Natural killer cell (primary cell): ENCODE measurements at regions not wholly inside any gene's neighbourhood (a gene's known extent, or its start where the extent isn't known, plus 50 kb on each side); places are given as distances from the start of the nearest gene placed in this dataset.

Experiments
- ATAC-seq, 3 donors: fragments of 150-1000 bp in 2 of 3; fragments of 200-7000 bp in 1 of 3; cut with Tn5 transposase; 1 replicate in 1 of 3; 2 replicates in 2 of 3; pipeline ENCODE4 v1.10.0; 2021; ENCODE audit warnings: mild to moderate bottlenecking in 2 of 3, moderate library complexity in 2 of 3
- DNase-seq, 2 donors: peaks; one replicate each; pipeline versions ENCODE4 v3.0.0 to v3.0.0-alpha.2; 2013 to 2021; ENCODE audit warnings: mixed read lengths in 1 of 2
- H3K27ac ChIP-seq: one replicate; pipeline ENCODE4 v1.5.1; 2013; ENCODE audit warnings: mild to moderate bottlenecking, low read length
- H3K27me3 ChIP-seq: one replicate; pipeline ENCODE4 v1.6.1; 2013; ENCODE audit warnings: low read length; ENCODE audit not compliant: control insufficient read depth, insufficient read depth
- H3K36me3 ChIP-seq: one replicate; pipeline ENCODE4 v1.6.1; 2013; ENCODE audit warnings: low read length; ENCODE audit not compliant: control insufficient read depth, insufficient read depth
- H3K4me1 ChIP-seq: one replicate; pipeline ENCODE4 v1.6.1; 2013; ENCODE audit warnings: low read length; ENCODE audit not compliant: control insufficient read depth, insufficient read depth
- H3K4me3 ChIP-seq: one replicate; pipeline ENCODE4 v1.5.1; 2013; ENCODE audit warnings: low read length
- H3K9me3 ChIP-seq: one replicate; pipeline ENCODE4 v1.6.1; 2013; ENCODE audit warnings: low read length; ENCODE audit not compliant: control insufficient read depth, insufficient read depth
- H3K27ac Mint-ChIP-seq, 2 donors: one replicate each; pipeline ENCODE4 v1.8.0; 2022; ENCODE audit warnings: mild to moderate bottlenecking in 2 of 2, mixed read lengths in 2 of 2, moderate library complexity in 1 of 2
- H3K27me3 Mint-ChIP-seq, 2 donors: one replicate each; pipeline ENCODE4 v1.8.0; 2022; ENCODE audit warnings: low read depth in 2 of 2, mixed read lengths in 2 of 2
- H3K36me3 Mint-ChIP-seq: one replicate; pipeline ENCODE4 v1.8.0; 2022; ENCODE audit warnings: mixed read lengths
- H3K4me1 Mint-ChIP-seq, 2 donors: one replicate each; pipeline ENCODE4 v1.8.0; 2022; ENCODE audit warnings: mixed read lengths in 2 of 2
- H3K4me3 Mint-ChIP-seq: one replicate; pipeline ENCODE4 v1.8.0; 2022; ENCODE audit warnings: mild to moderate bottlenecking, moderate library complexity, mixed read lengths
- H3K9me3 Mint-ChIP-seq, 2 donors: one replicate each; pipeline ENCODE4 v1.8.0; 2022; ENCODE audit warnings: mixed read lengths in 2 of 2
- WGBS: methylation state at CpG from one replicate; pipeline ENCODE4 v1.1.7; 2013; ENCODE audit warnings: missing lambda C conversion rate; ENCODE audit not compliant: insufficient coverage; 5-methylcytosine and 5-hydroxymethylcytosine counted together
- intact Hi-C: fragments of 100-400 bp; cut with micrococcal nuclease; formaldehyde crosslinking; loops from one replicate; pipeline ENCODE4 v1.14.2; 2022
- TF ChIP-seq, protein P1 (sequence below): fragments of 200-600 bp; IDR thresholded peaks from one replicate; pipeline ENCODE4 v1.8.0; 2022; ENCODE audit warnings: antibody characterized with exemption

DNA sequence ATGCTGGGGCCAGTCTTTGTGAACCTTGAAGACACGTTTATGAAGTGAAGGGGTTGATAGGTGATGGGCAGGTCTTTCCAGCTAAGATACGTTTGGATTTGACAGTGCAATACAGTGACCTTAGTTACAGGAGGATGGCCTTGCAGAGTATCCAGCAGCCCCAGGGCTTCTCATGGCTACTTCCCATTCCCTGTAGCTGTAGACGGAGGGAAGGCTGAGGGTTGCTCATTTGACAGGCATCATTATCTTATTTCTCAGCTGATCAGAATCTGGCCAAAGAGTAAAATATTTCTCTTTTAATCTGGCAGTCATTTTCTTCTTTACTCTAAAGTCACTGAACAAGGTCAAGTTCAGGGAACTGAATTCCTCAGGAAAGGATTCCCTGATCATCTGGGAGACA, 85.1 kb upstream of the RMDN2 start:
- intact Hi-C loops = no loop called here
- no peaks in the 10 kb centered on the region for H3K9me3 Mint-ChIP-seq
- H3K36me3 Mint-ChIP-seq = no peaks in the 10 kb centered on the region
- no peak for DNase-seq
- H3K4me1 Mint-ChIP-seq = no peaks in the 10 kb centered on the region
- H3K27ac Mint-ChIP-seq = no peak overlapping the region
- no peak overlapping the region for H3K27ac ChIP-seq
- TF ChIP-seq, protein P1, sequence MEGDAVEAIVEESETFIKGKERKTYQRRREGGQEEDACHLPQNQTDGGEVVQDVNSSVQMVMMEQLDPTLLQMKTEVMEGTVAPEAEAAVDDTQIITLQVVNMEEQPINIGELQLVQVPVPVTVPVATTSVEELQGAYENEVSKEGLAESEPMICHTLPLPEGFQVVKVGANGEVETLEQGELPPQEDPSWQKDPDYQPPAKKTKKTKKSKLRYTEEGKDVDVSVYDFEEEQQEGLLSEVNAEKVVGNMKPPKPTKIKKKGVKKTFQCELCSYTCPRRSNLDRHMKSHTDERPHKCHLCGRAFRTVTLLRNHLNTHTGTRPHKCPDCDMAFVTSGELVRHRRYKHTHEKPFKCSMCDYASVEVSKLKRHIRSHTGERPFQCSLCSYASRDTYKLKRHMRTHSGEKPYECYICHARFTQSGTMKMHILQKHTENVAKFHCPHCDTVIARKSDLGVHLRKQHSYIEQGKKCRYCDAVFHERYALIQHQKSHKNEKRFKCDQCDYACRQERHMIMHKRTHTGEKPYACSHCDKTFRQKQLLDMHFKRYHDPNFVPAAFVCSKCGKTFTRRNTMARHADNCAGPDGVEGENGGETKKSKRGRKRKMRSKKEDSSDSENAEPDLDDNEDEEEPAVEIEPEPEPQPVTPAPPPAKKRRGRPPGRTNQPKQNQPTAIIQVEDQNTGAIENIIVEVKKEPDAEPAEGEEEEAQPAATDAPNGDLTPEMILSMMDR = no peak
- H3K27me3 Mint-ChIP-seq = peaks cover 17 to 26% of the 10 kb centered on the region in 2 donors
- WGBS = 88% methylated on average over 3 of the region's 3 CpGs
- no peak overlapping the region for H3K4me3 Mint-ChIP-seq
- ATAC-seq = no peak
- H3K4me3 ChIP-seq = no peak overlapping the region
- no peaks in the 10 kb centered on the region for H3K4me1 ChIP-seq
- no peaks in the 10 kb centered on the region for H3K36me3 ChIP-seq
- no peaks in the 10 kb centered on the region for H3K27me3 ChIP-seq
- H3K9me3 ChIP-seq = no peaks in the 10 kb centered on the region

DNA sequence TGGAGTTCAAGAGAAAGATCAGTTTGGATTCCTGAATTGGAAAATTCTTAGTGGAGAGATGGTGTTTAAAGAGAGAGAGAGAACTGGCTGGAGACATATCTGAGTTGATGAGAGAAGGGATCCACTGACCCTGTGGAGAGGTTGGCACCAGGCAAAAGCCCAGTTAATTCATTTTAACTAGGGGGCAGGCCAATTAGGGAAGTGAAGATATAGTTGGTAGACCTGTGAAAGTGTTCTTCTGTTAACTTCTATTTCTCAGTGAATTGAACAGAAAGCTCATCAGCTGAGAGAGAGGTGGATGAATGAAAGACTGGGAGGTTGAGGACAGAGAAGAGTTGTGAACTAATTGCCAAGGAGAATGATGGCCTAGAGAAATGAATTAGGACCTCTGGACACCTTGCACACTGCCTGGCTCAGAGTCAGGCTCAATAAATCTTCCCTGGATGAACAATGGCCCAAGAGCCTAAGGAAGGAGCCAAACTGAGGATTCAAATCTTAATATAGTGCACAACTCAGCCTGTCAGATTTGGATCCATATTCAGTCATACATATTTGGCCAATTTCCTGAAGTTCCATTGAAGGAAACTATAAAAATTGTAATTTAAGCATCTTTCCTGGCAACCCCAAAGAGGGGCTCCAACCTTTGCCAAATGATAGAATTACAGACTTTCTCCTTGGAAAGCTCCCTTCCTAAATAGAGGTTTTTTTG, 82.2 kb upstream of the RMDN2 start:
- ATAC-seq = no peak
- Mint-ChIP-seq H3K4me1 (no peaks in the 10 kb centered on the region), H3K9me3 (no peaks in the 10 kb centered on the region), H3K4me3 (no peak overlapping the region), H3K27me3 (peaks cover 17 to 29% of the 10 kb centered on the region in 2 donors), H3K27ac (no peak overlapping the region), H3K36me3 (no peaks in the 10 kb centered on the region)
- H3K4me3 ChIP-seq = no peak overlapping the region
- H3K36me3 ChIP-seq = no peaks in the 10 kb centered on the region
- TF ChIP-seq, protein P1 = no peak
- DNase-seq = no peak
- peaks cover 2% of the 10 kb centered on the region for H3K27me3 ChIP-seq
- H3K9me3 ChIP-seq = no peaks in the 10 kb centered on the region
- no peak overlapping the region for H3K27ac ChIP-seq
- no peaks in the 10 kb centered on the region for H3K4me1 ChIP-seq
- intact Hi-C loops = no loop called here

DNA sequence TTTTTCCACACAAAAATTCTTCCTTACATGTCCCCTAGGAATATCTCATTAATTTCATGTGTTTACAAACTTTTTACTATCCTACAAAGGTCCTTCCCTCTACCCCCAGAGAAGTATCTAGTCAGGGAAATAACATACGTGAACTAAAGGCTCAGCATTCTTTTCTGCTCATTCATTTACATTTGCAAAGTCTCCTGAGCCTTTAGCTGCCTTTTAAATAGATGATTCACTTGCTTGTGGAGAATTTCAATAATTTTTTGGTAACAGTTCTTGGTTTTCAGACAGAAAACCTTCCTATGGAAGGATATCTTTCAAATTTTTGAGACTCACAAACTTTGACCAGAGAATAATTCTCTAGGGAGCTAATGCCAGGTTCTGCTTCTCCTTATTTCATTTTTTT, 81.5 kb upstream of the RMDN2 start:
- WGBS = no CpG with 5 or more reads among the region's 1 CpG
- Histone ChIP-seq H3K27ac (no peak overlapping the region), H3K4me3 (no peak overlapping the region), H3K27me3 (peaks cover 2% of the 10 kb centered on the region), H3K36me3 (no peaks in the 10 kb centered on the region), H3K4me1 (no peaks in the 10 kb centered on the region), H3K9me3 (no peaks in the 10 kb centered on the region)
- Mint-ChIP-seq H3K4me1 (no peaks in the 10 kb centered on the region), H3K27me3 (peaks cover 15 to 29% of the 10 kb centered on the region in 2 donors), H3K36me3 (no peaks in the 10 kb centered on the region), H3K4me3 (no peak overlapping the region), H3K27ac (no peak overlapping the region), H3K9me3 (no peaks in the 10 kb centered on the region)
- TF ChIP-seq, protein P1 = no peak
- DNase-seq (no peak), ATAC-seq (no peak)
- intact Hi-C loops = no loop called here

DNA sequence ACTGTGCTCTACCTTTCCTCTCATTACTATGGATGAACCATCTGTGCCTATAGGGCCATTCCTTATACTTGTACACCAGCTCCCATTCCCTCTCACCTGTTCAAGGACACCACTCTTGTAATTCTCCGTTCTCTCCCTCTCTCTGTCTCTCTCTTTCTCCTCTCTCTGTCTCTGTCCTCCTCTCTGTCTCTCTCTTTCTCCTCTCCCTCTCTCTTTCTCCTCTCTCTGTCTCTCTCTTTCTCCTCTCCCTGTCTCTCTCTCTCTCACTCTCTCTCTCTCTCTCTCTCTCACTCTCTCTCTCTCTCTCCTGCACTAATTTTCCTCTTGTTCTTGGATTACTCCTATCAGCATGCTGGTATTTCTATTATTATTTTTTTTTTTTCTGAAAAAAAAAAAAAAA, 78.9 kb upstream of the RMDN2 start:
- peaks cover 3 to 7% of the 10 kb centered on the region in 2 donors for H3K4me1 Mint-ChIP-seq
- Histone ChIP-seq H3K27me3 (peaks cover 2% of the 10 kb centered on the region), H3K4me3 (no peak overlapping the region), H3K27ac (no peak overlapping the region), H3K9me3 (no peaks in the 10 kb centered on the region), H3K4me1 (peaks cover 15% of the 10 kb centered on the region), H3K36me3 (no peaks in the 10 kb centered on the region)
- no peaks in the 10 kb centered on the region for H3K9me3 Mint-ChIP-seq
- no peak overlapping the region for H3K27ac Mint-ChIP-seq
- ATAC-seq (no peak), DNase-seq (no peak)
- no peaks in the 10 kb centered on the region for H3K36me3 Mint-ChIP-seq
- intact Hi-C loops = no loop called here
- H3K4me3 Mint-ChIP-seq = no peak overlapping the region
- peaks cover 14 to 28% of the 10 kb centered on the region in 2 donors for H3K27me3 Mint-ChIP-seq
- 0% methylated on average over 1 of the region's 1 CpG for whole genome bisulfite sequencing
- TF ChIP-seq, protein P1 = no peak
